GM21423 (cell line): ENCODE measurements at regions not wholly inside any gene's neighbourhood (a gene's known extent, or its start where the extent isn't known, plus 50 kb on each side); places are given as distances from the start of the nearest gene placed in this dataset.

Experiments used
- ATAC-seq: cut with Tn5 transposase; IDR thresholded peaks from one replicate; pipeline ENCODE4 v1.9.1; 2021; ENCODE audit warnings: mild to moderate bottlenecking, moderate library complexity; ENCODE audit not compliant: unreplicated experiment

- no peak for ATAC-seq
These were observed 87.9 kb downstream of the RHOU start for GRCh38 chr1:228823200-228823599.

GRCh38 chr1:228824366-228824765 lies 89.1 kb downstream of the RHOU start:
- ATAC-seq: no peak

GRCh38 chr1:228825041-228825440 lies 89.8 kb downstream of the RHOU start:
- ATAC-seq: no peak

- peak; percentile 73 for ATAC-seq
These were observed 90.7 kb downstream of the RHOU start for GRCh38 chr1:228825840-228826484.

GRCh38 chr1:228827019-228827418 lies 91.7 kb downstream of the RHOU start:
- ATAC-seq: no peak

GRCh38 chr1:228828151-228828550 lies 92.9 kb downstream of the RHOU start:
- no peak for ATAC-seq

- ATAC-seq: no peak
These were observed 95.1 kb downstream of the RHOU start for GRCh38 chr1:228830185-228830953.

GRCh38 chr1:228830954-228831481 lies 95.7 kb downstream of the RHOU start:
- ATAC-seq: peak; percentile 84

GRCh38 chr1:228833911-228834688 lies 98.8 kb downstream of the RHOU start:
- no peak for ATAC-seq

- no peak for ATAC-seq
These were observed 100.2 kb downstream of the RHOU start for GRCh38 chr1:228835456-228835855.

GRCh38 chr1:228835911-228836310 lies 100.6 kb downstream of the RHOU start:
- ATAC-seq: no peak

- no peak for ATAC-seq
These were observed 101.1 kb downstream of the RHOU start for GRCh38 chr1:228836427-228836826.

- no peak for ATAC-seq
These were observed 101.8 kb downstream of the RHOU start for GRCh38 chr1:228837032-228837431.

- ATAC-seq: peak; percentile 65
These were observed 102.8 kb downstream of the RHOU start for GRCh38 chr1:228837817-228838716.

GRCh38 chr1:228838717-228839500 lies 103.6 kb downstream of the RHOU start:
- no peak for ATAC-seq

GRCh38 chr1:228839656-228840055 lies 104.4 kb downstream of the RHOU start:
- no peak for ATAC-seq

- no peak for ATAC-seq
These were observed 106.4 kb downstream of the RHOU start for GRCh38 chr1:228841632-228842031.

- no peak for ATAC-seq
These were observed 107.0 kb downstream of the RHOU start for GRCh38 chr1:228842094-228842775.

- ATAC-seq: no peak
These were observed 109.8 kb downstream of the RHOU start for GRCh38 chr1:228845101-228845500.
